ENCODE measurements at regions not wholly inside any gene's neighbourhood (a gene's known extent, or its start where the extent isn't known, plus 50 kb on each side); places are given as distances from the start of the nearest gene placed in this dataset.

GRCh38 chr9:107922260-107922659, 432.7 kb upstream of the KLF4 start:
- ChIA-PET CTCF (no interaction called here), POLR2A (ENCODE audit: unreplicated experiment) (no interaction called here)
- H3K9ac ChIP-seq (ENCODE audit: low read length) = no peak overlapping the region
- no peaks in the 10 kb centered on the region for H3K4me1 ChIP-seq (ENCODE audit: insufficient read depth, low read length)
- H3K36me3 ChIP-seq (ENCODE audit: low read depth, low read length) = no peaks in the 10 kb centered on the region
- H3K27me3 ChIP-seq (ENCODE audit: low read length) = no peaks in the 10 kb centered on the region
- H3K9me2 ChIP-seq (replicated peaks; ENCODE audit: low read length) = no peaks in the 10 kb centered on the region
- TF ChIP-seq EZH2 (IDR thresholded peaks at IDR 0.05; ENCODE audit: low read length, unreplicated experiment) (no peak), EZH2phosphoT487 (IDR thresholded peaks at IDR 0.05; ENCODE audit: borderline replicate concordance, low read length) (no peak), CTCF (conservative IDR thresholded peaks at IDR 0.05; ENCODE audit: low read depth, low read length) (no peak)
- no TSS peak for BruUV-seq (replicated peaks)
- no peak overlapping the region for H3K27ac ChIP-seq (ENCODE audit: low read length)
- H4K20me1 ChIP-seq (ENCODE audit: low read length) = no peaks in the 10 kb centered on the region
- H3K9me3 ChIP-seq (ENCODE audit: low read length) = no peaks in the 10 kb centered on the region
- no peaks in the 10 kb centered on the region for H3K79me2 ChIP-seq (ENCODE audit: low read length)
- no peak overlapping the region for H3K4me3 ChIP-seq (ENCODE audit: low read length)
- intact Hi-C loops (cut with micrococcal nuclease) = no loop called here
- H3K4me2 ChIP-seq (ENCODE audit: low read length) = no peak overlapping the region
- ATAC-seq (no peak), DNase-seq (no peak)
- no peak overlapping the region for H2AFZ ChIP-seq (ENCODE audit: low read length)
- no peaks in the 10 kb centered on the region for H3F3A ChIP-seq (ENCODE audit: low read length, unreplicated experiment)

DNA sequence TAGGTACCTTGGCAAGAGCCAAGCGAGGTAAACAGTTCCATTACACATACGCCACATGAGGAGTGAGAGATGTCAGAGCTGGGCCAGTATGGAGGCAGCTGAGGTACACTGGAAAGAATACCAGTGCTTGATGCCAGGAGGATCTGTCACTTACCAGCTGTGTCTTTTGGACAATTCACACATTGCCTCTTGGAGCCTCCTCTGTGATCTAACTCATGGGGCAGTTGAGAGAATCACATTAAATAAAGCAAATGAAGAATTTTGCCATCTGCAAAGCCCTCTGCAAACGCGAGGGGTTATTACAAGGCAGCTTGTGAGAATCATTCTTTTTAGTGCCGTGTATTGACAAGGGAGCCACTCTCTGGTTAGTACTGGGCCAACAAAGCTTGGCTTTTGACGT, 429.7 kb upstream of the KLF4 start:
- POLR2A ChIA-PET (ENCODE audit: unreplicated experiment) = no interaction called here
- CTCF ChIA-PET = no interaction called here
- Histone ChIP-seq H3K4me1 (ENCODE audit: insufficient read depth, low read length) (no peaks in the 10 kb centered on the region), H3K27me3 (ENCODE audit: low read length) (no peaks in the 10 kb centered on the region), H3K9me3 (ENCODE audit: low read length) (no peaks in the 10 kb centered on the region), H2AFZ (ENCODE audit: low read length) (no peak overlapping the region), H3K4me2 (ENCODE audit: low read length) (no peak overlapping the region), H3K79me2 (ENCODE audit: low read length) (no peaks in the 10 kb centered on the region), H3K27ac (ENCODE audit: low read length) (no peak overlapping the region), H3F3A (ENCODE audit: low read length, unreplicated experiment) (no peaks in the 10 kb centered on the region), H3K4me3 (ENCODE audit: low read length) (no peak overlapping the region), H3K9ac (ENCODE audit: low read length) (no peak overlapping the region), H3K36me3 (ENCODE audit: low read depth, low read length) (no peaks in the 10 kb centered on the region), H3K9me2 (replicated peaks; ENCODE audit: low read length) (no peaks in the 10 kb centered on the region), H4K20me1 (ENCODE audit: low read length) (no peaks in the 10 kb centered on the region)
- no TSS peak for BruUV-seq (replicated peaks)
- TF ChIP-seq EZH2 (IDR thresholded peaks at IDR 0.05; ENCODE audit: low read length, unreplicated experiment) (no peak), EZH2phosphoT487 (IDR thresholded peaks at IDR 0.05; ENCODE audit: borderline replicate concordance, low read length) (no peak)
- no peak for ATAC-seq
- no peak for DNase-seq
- intact Hi-C loops (cut with micrococcal nuclease) = no loop called here

DNA sequence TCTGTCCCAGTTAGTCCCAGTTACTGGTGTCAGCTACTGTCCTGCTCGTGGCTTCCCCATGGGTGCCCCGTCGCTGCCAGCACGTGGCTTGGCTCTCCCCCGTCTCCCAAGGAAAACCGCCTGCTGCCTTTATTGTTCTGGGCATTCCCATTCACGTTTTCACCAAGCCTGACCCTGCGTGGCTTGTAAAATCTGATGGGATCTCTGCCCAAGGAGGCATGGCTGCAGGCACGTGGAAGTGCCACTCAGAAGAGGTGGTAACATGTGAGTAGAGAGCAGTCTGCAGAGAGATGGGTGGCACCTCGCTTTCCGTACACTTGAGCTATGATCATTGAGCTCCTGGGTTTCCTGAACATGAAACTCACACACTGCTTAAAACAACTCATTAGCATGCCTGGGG, 429.2 kb upstream of the KLF4 start:
- H3K4me1 ChIP-seq (ENCODE audit: insufficient read depth, low read length) = no peaks in the 10 kb centered on the region
- intact Hi-C loops (cut with micrococcal nuclease) = no loop called here
- no peaks in the 10 kb centered on the region for H3K79me2 ChIP-seq (ENCODE audit: low read length)
- H3K9ac ChIP-seq (ENCODE audit: low read length) = no peak overlapping the region
- no peaks in the 10 kb centered on the region for H3F3A ChIP-seq (ENCODE audit: low read length, unreplicated experiment)
- no peak overlapping the region for H3K4me2 ChIP-seq (ENCODE audit: low read length)
- no peaks in the 10 kb centered on the region for H3K27me3 ChIP-seq (ENCODE audit: low read length)
- H3K36me3 ChIP-seq (ENCODE audit: low read depth, low read length) = no peaks in the 10 kb centered on the region
- no peaks in the 10 kb centered on the region for H4K20me1 ChIP-seq (ENCODE audit: low read length)
- no peak overlapping the region for H2AFZ ChIP-seq (ENCODE audit: low read length)
- BruUV-seq (replicated peaks) = no TSS peak
- TF ChIP-seq CTCF (conservative IDR thresholded peaks at IDR 0.05; ENCODE audit: low read depth, low read length) = no peak
- TF ChIP-seq EZH2phosphoT487 (IDR thresholded peaks at IDR 0.05; ENCODE audit: borderline replicate concordance, low read length) = no peak
- TF ChIP-seq EZH2 (IDR thresholded peaks at IDR 0.05; ENCODE audit: low read length, unreplicated experiment) = no peak
- ChIA-PET CTCF (no interaction called here), POLR2A (ENCODE audit: unreplicated experiment) (no interaction called here)
- no peak overlapping the region for H3K4me3 ChIP-seq (ENCODE audit: low read length)
- DNase-seq (no peak), ATAC-seq (no peak)
- no peaks in the 10 kb centered on the region for H3K9me2 ChIP-seq (replicated peaks; ENCODE audit: low read length)
- no peak overlapping the region for H3K27ac ChIP-seq (ENCODE audit: low read length)
- no peaks in the 10 kb centered on the region for H3K9me3 ChIP-seq (ENCODE audit: low read length)
